Central memory CD8-positive, alpha-beta T cell (primary cell): ENCODE measurements at regions not wholly inside any gene's neighbourhood (a gene's known extent, or its start where the extent isn't known, plus 50 kb on each side); places are given as distances from the start of the nearest gene placed in this dataset.

Experiments
- ATAC-seq: fragments of 150-1000 bp; cut with Tn5 transposase; replicated peaks from 2 replicates; pipeline ENCODE4 v1.10.0; 2022; ENCODE audit warnings: mild to moderate bottlenecking, moderate FRiP score, moderate number of reproducible peaks; ENCODE audit not compliant: poor library complexity, severe bottlenecking; ENCODE audit errors: extremely low read depth
- DNase-seq, 2 donors: peaks; one replicate each; pipeline ENCODE4 v3.0.0; 2021; ENCODE audit warnings: low spot score in 2 of 2
- H3K27ac Mint-ChIP-seq: one replicate; pipeline ENCODE4 v1.8.0; 2022; ENCODE audit warnings: low read depth, mild to moderate bottlenecking, moderate library complexity, mixed read lengths
- H3K27me3 Mint-ChIP-seq: one replicate; pipeline ENCODE4 v1.8.0; 2022; ENCODE audit warnings: mixed read lengths
- H3K36me3 Mint-ChIP-seq: one replicate; pipeline ENCODE4 v1.8.0; 2022; ENCODE audit warnings: mild to moderate bottlenecking, moderate library complexity, mixed read lengths; ENCODE audit not compliant: insufficient read depth
- H3K4me1 Mint-ChIP-seq: one replicate; pipeline ENCODE4 v1.8.0; 2022; ENCODE audit warnings: mixed read lengths
- H3K4me3 Mint-ChIP-seq: one replicate; pipeline ENCODE4 v1.8.0; 2022; ENCODE audit warnings: mild to moderate bottlenecking, moderate library complexity, mixed read lengths
- H3K9me3 Mint-ChIP-seq: one replicate; pipeline ENCODE4 v1.8.0; 2022; ENCODE audit warnings: mixed read lengths

- H3K36me3 Mint-ChIP-seq: no peaks in the 10 kb centered on the region
- no peak overlapping the region for H3K27ac Mint-ChIP-seq
- DNase-seq (no peak), ATAC-seq (no peak)
- no peak overlapping the region for H3K4me3 Mint-ChIP-seq
- H3K4me1 Mint-ChIP-seq: no peaks in the 10 kb centered on the region
- H3K9me3 Mint-ChIP-seq: peaks cover 5% of the 10 kb centered on the region
- no peaks in the 10 kb centered on the region for H3K27me3 Mint-ChIP-seq
Observed at GRCh38 chr3:176430244-176431037, 766.8 kb downstream of the TBL1XR1 start.

DNA sequence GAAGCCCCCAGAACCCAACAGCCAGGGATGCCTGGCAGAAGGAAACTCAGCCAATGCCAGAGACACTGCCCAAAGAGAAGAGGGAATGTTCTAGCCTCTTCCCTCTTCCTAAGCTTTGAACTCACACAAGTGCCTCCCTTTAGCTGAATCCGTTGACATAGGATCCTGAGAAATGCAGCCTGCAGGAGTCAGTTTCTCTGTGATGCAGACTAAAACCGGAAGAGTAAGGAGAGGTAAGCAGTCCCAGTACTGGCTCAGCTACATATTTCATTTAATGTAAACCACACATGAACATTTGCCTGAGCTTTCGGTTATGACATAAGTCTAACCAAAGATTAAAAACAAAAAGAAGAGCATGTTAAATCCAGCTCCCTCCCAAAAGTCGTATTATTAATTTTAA lies 768.7 kb downstream of the TBL1XR1 start:
- Mint-ChIP-seq H3K9me3 (no peaks in the 10 kb centered on the region), H3K4me3 (no peak overlapping the region), H3K36me3 (no peaks in the 10 kb centered on the region), H3K27me3 (no peaks in the 10 kb centered on the region), H3K4me1 (no peaks in the 10 kb centered on the region), H3K27ac (no peak overlapping the region)
- DNase-seq (no peak), ATAC-seq (no peak)

DNA sequence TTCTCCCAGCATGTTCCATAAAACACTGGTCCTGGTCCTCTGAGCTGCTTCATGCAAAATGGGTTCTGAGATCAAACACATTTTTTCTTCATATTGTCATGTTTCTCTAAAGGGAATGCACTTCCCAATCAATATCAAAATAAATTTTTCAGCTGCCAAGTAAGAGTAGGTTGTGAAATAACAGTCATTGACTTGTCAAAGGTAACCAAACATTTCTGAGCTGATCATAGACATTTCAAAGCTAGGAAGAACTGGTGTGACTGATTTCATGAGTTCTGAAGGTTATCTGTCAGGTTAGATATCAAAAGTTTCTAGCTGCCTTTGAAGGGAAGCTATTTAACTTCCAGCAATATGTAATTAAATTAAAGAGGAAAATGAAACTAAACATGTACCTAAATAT lies 770.9 kb downstream of the TBL1XR1 start:
- Mint-ChIP-seq H3K4me1 (no peaks in the 10 kb centered on the region), H3K9me3 (peaks cover 6% of the 10 kb centered on the region), H3K27me3 (no peaks in the 10 kb centered on the region), H3K4me3 (no peak overlapping the region), H3K27ac (no peak overlapping the region), H3K36me3 (no peaks in the 10 kb centered on the region)
- no peak for DNase-seq
- no peak for ATAC-seq

GRCh38 chr3:176416870-176417269 lies 780.4 kb downstream of the TBL1XR1 start:
- no peaks in the 10 kb centered on the region for H3K27me3 Mint-ChIP-seq
- H3K4me3 Mint-ChIP-seq: no peak overlapping the region

DNA sequence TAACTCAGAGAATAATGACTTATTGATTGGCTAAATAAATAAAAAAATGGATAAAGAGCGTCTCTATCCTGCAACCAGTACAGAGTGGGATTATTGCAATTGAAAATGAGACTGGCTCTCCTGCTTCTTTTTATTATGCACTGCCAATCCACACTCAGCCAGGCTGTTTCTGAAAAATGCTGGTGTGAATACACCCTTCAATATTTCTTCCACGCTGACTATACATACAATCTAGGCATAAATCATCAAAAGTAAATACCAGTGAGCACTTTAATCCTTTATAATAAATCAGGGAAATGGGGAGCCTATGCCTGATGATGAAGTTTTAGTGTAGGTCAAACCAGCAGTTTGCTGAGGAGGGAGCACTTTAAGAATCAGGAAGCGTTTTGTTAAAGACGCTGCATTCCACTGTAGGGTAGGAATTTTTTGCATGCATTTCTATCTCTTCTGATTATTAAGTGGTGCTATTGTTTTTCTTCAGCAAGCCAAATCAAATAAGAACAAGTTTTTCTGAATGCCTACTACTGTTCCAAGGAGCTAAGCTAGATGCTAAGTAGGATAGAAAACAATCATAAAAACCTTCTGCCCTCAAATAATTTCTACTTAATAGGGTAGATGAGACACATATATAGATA lies 781.5 kb downstream of the TBL1XR1 start:
- H3K4me3 Mint-ChIP-seq: no peak overlapping the region
- no peak overlapping the region for H3K27ac Mint-ChIP-seq
- DNase-seq (no peak), ATAC-seq (no peak)
- H3K4me1 Mint-ChIP-seq: no peaks in the 10 kb centered on the region
- H3K27me3 Mint-ChIP-seq: no peaks in the 10 kb centered on the region
- no peaks in the 10 kb centered on the region for H3K36me3 Mint-ChIP-seq
- peaks cover 9% of the 10 kb centered on the region for H3K9me3 Mint-ChIP-seq

More at GRCh38 chr3:176416870-176417269, 780.4 kb downstream of the TBL1XR1 start:
- H3K36me3 Mint-ChIP-seq: no peaks in the 10 kb centered on the region
- H3K4me1 Mint-ChIP-seq: no peaks in the 10 kb centered on the region
- peaks cover 11% of the 10 kb centered on the region for H3K9me3 Mint-ChIP-seq
- no peak for ATAC-seq
- H3K27ac Mint-ChIP-seq: no peak overlapping the region
- DNase-seq: no peak

DNA sequence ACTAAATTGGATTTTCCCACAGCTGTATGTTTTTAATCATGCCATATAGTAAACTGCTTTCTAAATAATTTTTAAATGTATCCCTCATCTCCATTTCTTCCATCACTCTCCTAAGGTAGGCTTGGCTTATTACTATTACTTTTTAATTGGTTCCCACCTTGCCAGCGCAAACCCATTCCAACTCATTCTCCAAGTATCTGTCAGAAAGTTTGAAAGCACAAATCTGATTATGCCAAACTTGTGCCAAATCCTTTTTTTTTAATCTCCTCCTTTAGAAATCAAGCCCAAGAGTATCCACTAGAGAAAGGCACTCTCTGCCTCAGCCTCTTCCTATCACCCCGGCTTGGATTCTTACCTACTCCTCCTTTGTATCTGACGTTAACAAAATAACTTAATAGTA lies 784.5 kb downstream of the TBL1XR1 start:
- ATAC-seq: no peak
- Mint-ChIP-seq H3K27ac (no peak overlapping the region), H3K9me3 (peaks cover 10% of the 10 kb centered on the region), H3K27me3 (no peaks in the 10 kb centered on the region), H3K4me1 (no peaks in the 10 kb centered on the region), H3K36me3 (no peaks in the 10 kb centered on the region), H3K4me3 (no peak overlapping the region)
- no peak for DNase-seq

DNA sequence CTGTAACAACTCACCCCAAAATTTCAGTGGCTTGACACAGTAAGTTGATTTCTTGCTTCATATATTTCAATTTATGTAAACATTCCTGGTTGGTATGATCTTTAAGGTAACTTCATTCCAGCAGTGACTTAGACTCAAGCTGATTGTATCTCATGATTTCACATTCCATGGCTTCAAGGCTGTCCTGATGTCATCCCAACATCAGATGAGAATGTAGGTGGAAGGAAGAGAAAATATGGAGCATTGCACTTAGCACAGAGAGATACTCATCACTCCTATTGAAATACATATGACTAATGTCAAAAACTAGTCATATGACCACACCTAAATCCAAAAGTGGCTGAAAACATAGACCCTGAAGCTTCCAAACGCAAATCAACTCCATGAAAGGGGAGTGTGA lies 793.8 kb downstream of the TBL1XR1 start:
- Mint-ChIP-seq H3K27ac (no peak overlapping the region), H3K36me3 (no peaks in the 10 kb centered on the region), H3K4me1 (no peaks in the 10 kb centered on the region), H3K27me3 (no peaks in the 10 kb centered on the region), H3K9me3 (peaks cover 14% of the 10 kb centered on the region), H3K4me3 (no peak overlapping the region)
- DNase-seq (no peak), ATAC-seq (no peak)

GRCh38 chr3:176401211-176401610 lies 796.1 kb downstream of the TBL1XR1 start:
- ATAC-seq (no peak), DNase-seq (no peak)
- Mint-ChIP-seq H3K27me3 (no peaks in the 10 kb centered on the region), H3K27ac (no peak overlapping the region), H3K36me3 (no peaks in the 10 kb centered on the region), H3K9me3 (peaks cover 18% of the 10 kb centered on the region), H3K4me3 (no peak overlapping the region), H3K4me1 (no peaks in the 10 kb centered on the region)

DNA sequence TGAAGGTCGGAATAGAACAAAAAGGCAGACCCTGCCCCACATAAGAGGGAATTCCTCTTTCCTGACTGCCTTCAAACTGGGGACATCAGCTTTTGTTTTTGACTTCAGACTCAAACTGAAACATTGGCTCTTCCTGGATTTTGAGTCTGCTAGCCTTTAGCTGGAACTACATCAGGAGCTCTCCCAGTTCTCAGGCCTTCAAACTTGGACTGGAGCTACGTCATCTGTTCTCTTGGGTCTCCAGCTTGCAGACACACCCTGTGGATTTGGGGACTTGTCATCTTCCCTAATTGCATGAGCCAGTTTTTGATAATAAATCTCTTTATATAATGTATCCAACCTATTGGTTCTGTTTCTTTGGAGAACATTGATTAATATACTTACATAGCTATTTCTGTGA lies 798.1 kb downstream of the TBL1XR1 start:
- H3K4me3 Mint-ChIP-seq: no peak overlapping the region
- H3K4me1 Mint-ChIP-seq: no peaks in the 10 kb centered on the region
- DNase-seq (no peak), ATAC-seq (no peak)
- H3K36me3 Mint-ChIP-seq: no peaks in the 10 kb centered on the region
- H3K27me3 Mint-ChIP-seq: no peaks in the 10 kb centered on the region
- H3K9me3 Mint-ChIP-seq: peaks cover 19% of the 10 kb centered on the region
- H3K27ac Mint-ChIP-seq: no peak overlapping the region

- no peak overlapping the region for H3K4me3 Mint-ChIP-seq
- ATAC-seq: no peak
- no peak overlapping the region for H3K27ac Mint-ChIP-seq
- H3K9me3 Mint-ChIP-seq: peaks cover 24% of the 10 kb centered on the region
- no peaks in the 10 kb centered on the region for H3K27me3 Mint-ChIP-seq
- DNase-seq: no peak
- H3K4me1 Mint-ChIP-seq: no peaks in the 10 kb centered on the region
- H3K36me3 Mint-ChIP-seq: no peaks in the 10 kb centered on the region
Observed at GRCh38 chr3:176395240-176395639, 802.0 kb downstream of the TBL1XR1 start.

- H3K27me3 Mint-ChIP-seq: no peaks in the 10 kb centered on the region
- H3K36me3 Mint-ChIP-seq: no peaks in the 10 kb centered on the region
- peaks cover 13% of the 10 kb centered on the region for H3K9me3 Mint-ChIP-seq
- no peaks in the 10 kb centered on the region for H3K4me1 Mint-ChIP-seq
- DNase-seq: no peak
- no peak for ATAC-seq
- no peak overlapping the region for H3K27ac Mint-ChIP-seq
- H3K4me3 Mint-ChIP-seq: no peak overlapping the region
Observed at GRCh38 chr3:176378789-176379188, 818.5 kb downstream of the TBL1XR1 start.

GRCh38 chr3:176376531-176376930 lies 820.8 kb downstream of the TBL1XR1 start:
- Mint-ChIP-seq H3K36me3 (no peaks in the 10 kb centered on the region), H3K27me3 (no peaks in the 10 kb centered on the region), H3K9me3 (peaks cover 9% of the 10 kb centered on the region), H3K27ac (no peak overlapping the region), H3K4me3 (no peak overlapping the region), H3K4me1 (no peaks in the 10 kb centered on the region)
- DNase-seq: no peak
- no peak for ATAC-seq

DNA sequence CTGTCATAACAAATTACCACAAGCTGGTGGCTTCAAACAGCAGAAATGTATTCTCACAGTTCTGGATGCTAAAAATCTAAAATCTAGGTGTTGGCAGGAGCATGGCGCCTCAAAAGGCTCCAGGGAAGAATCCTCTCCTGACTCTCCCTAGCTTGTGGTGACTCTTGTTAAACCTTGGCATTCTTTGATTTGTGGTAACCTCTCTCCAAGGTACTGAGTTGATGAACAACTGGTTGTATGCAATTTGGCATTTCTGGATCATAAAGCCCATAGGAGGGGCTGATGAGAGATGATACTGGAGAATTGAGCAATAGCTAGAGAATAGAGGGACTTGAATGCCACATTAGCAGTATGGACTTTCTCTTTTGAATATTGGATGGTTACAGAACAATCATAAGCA lies 821.8 kb downstream of the TBL1XR1 start:
- Mint-ChIP-seq H3K9me3 (peaks cover 6% of the 10 kb centered on the region), H3K4me3 (no peak overlapping the region), H3K27ac (no peak overlapping the region), H3K27me3 (no peaks in the 10 kb centered on the region), H3K4me1 (no peaks in the 10 kb centered on the region), H3K36me3 (no peaks in the 10 kb centered on the region)
- DNase-seq (no peak), ATAC-seq (no peak)
